ENCODE measurements at regions not wholly inside any gene's neighbourhood (a gene's known extent, or its start where the extent isn't known, plus 50 kb on each side); places are given as distances from the start of the nearest gene placed in this dataset.
"Not testable (repeated sequence)": the region's sequence is repeated elsewhere in the genome, so short reads cannot be mapped to it uniquely, and the experiment has no call there.

GRCh38 chr11:67768001-67768730, 93.7 kb upstream of the ALDH3B2 start:
- not testable (repeated sequence) for DNase-seq (ENCODE audit: low spot score)

DNA sequence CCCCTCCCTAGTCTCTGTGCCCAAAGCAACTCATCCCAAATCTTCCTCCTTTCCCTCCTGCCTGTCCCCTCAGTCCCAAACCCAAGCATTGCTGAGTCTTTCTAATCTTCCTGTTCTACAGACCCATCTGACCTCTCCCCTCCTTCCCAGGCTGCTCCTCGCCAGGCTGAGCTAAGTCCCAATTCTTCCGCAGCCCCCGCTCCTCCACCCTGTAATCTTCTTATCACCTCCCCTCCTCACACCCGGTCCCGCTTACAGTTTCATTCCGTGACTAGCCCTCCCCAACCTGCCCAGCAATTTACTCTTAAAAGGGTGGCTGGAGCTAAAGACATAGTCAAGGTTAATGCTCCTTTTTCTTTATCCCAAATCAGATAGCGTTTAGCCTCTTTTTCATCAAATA, 86.8 kb upstream of the ALDH3B2 start:
- not testable (repeated sequence) for DNase-seq (ENCODE audit: low spot score)

DNA sequence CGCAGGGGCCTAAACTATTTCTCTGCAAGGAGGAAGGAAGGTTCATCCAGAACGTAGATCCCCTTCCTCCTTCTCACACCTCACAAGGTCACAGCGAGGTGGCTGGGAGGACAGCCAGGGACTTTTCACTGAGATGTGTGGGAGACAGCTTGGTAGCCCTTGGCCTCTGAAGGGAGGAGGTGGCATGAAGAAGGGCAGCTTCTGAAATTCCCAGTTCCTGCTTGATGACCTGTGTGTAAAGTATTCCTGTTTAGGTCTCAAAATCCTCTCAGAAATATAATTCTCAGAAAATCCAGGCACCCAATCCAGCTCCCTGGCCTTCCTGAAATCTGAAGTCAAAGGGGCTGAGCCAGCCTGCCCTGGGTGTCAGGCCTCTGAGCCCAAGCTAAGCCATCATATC, 84.9 kb upstream of the ALDH3B2 start:
- DNase-seq (ENCODE audit: low spot score): not testable (repeated sequence)

DNA sequence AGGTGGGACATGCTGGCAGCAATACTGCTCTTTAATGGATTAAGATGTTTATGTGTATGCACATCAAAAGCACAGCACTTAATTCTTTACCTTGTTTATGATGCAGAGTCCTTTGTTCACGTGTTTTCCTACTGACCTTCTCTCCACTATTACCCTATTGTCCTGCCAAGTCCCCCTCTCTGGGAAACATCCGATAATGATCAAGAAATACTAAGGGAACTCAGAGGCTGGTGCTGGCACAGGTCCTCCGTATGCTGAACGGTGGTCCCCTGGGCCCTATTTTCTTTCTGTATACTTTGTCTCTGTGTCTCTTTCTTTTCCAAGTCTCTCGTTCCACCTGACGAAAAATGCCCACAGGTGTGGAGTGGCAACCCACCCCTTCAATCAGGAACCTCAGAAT, 84.0 kb upstream of the ALDH3B2 start:
- not testable (repeated sequence) for DNase-seq (ENCODE audit: low spot score)

- not testable (repeated sequence) for DNase-seq (ENCODE audit: low spot score)
Measured at GRCh38 chr11:67758009-67758408, 83.6 kb upstream of the ALDH3B2 start.

DNA sequence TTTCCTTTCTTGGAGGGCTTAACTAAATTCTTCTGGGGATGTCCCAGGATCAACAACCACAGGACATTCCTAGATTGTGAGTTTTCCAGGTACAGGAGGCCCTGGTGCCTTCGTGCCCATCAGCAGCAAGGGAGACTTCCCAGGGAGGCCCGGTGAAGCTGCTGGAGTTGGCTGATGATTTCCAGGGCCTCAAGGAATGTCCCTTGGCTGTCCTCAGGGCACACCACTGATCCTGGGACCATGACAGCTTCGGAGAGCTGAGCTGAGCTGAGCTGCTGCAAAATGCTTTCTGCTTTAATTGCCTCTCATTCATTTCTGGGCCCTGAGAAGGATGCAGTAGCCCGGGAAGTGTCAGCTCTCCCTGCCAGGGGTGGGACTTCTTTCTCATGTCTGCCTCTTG, 79.4 kb upstream of the ALDH3B2 start:
- DNase-seq (ENCODE audit: low spot score): not testable (repeated sequence)

GRCh38 chr11:67745181-67745726, 70.8 kb upstream of the ALDH3B2 start:
- DNase-seq (ENCODE audit: low spot score): no peak

GRCh38 chr11:67744231-67744630, 69.8 kb upstream of the ALDH3B2 start:
- not testable (repeated sequence) for DNase-seq (ENCODE audit: low spot score)

DNA sequence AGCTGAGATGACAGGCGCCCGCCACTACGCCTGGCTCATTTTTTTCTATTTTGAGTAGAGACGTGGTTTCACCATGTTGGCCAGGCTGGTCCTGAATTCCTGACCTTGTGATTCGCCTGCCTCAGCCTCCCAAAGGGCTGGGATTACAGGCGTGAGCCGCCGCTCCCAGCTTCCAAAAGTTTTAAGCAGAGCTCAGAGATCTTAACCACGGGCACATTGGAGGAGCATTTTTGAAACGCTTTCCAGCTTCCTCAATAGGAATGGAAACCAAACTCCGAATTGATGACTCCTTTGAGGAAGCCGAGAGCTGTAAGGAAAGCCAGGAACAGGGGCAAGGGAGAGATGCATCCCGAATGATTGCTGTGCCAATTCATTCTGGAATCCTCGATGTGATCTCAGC, 63.8 kb upstream of the ALDH3B2 start:
- not testable (repeated sequence) for DNase-seq (ENCODE audit: low spot score)

- not testable (repeated sequence) for DNase-seq (ENCODE audit: low spot score)
Measured at GRCh38 chr11:67737562-67738080, 63.2 kb upstream of the ALDH3B2 start.

- no peak for DNase-seq (ENCODE audit: low spot score)
Measured at GRCh38 chr11:67732045-67732787, 57.8 kb upstream of the ALDH3B2 start.

- no peak for DNase-seq (ENCODE audit: low spot score)
Measured at GRCh38 chr11:67731583-67731982, 57.2 kb upstream of the ALDH3B2 start.

DNA sequence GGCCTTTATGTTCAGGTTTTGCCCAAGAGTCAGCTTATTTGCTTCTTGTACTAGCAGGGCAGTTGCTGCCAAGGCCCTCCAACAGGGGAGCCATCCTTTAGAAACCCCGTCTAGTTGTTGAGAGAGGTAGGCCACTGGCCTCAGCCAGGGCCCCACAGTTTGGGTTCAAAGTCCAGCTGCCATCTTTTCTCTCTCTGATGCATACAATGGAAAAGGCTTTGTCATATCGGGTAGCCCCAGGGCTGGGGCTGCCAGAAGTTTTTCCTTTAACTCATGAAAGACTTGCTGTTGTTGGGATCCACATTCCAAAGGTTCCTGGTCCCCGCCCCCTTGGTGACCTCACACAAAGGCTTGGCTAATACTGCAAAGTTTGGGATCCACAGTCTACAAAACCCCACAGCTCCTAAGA, 53.7 kb upstream of the ALDH3B2 start:
- not testable (repeated sequence) for DNase-seq (ENCODE audit: low spot score)

- not testable (repeated sequence) for DNase-seq (ENCODE audit: low spot score)
Measured at GRCh38 chr11:67727066-67728040, 52.9 kb upstream of the ALDH3B2 start.

Data from pons (tissue), 1 donor.